ENCODE measurements at regions not wholly inside any gene's neighbourhood (a gene's known extent, or its start where the extent isn't known, plus 50 kb on each side); places are given as distances from the start of the nearest gene placed in this dataset.

GRCh38 chr5:133851521-133851920, 116.9 kb downstream of the C5orf15 start:
- TF ChIP-seq CTCF (conservative IDR thresholded peaks at IDR 0.05 in 1 of 2, IDR thresholded peaks at IDR 0.05 in 1 of 2; ENCODE audit: extremely low read depth in 1 of 2, insufficient read depth in 1 of 2, low read depth in 1 of 2, low read length in 2 of 2) (no peak), EZH2 (IDR thresholded peaks at IDR 0.05; ENCODE audit: borderline replicate concordance, low read length) (no peak)
